SH-SY5Y (cell line): ENCODE measurements at regions not wholly inside any gene's neighbourhood (a gene's known extent, or its start where the extent isn't known, plus 50 kb on each side); places are given as distances from the start of the nearest gene placed in this dataset.

Experiments
- GATA2 ChIP-seq: IDR thresholded peaks from 2 replicates; pipeline ENCODE4 v1.6.1; 2011; ENCODE audit warnings: mild to moderate bottlenecking, low read depth, low read length
- GATA3 ChIP-seq: IDR thresholded peaks from 2 replicates; pipeline ENCODE4 v1.6.1; 2011; ENCODE audit warnings: low read depth, mild to moderate bottlenecking, low read length, moderate library complexity

- TF ChIP-seq GATA2 (no peak), GATA3 (no peak)
Measured at GRCh38 chr2:41294331-41294730, 753.5 kb upstream of the PKDCC start.

GRCh38 chr2:41313082-41313481 is 734.7 kb upstream of the PKDCC start:
- no peak for TF ChIP-seq GATA3
- no peak for TF ChIP-seq GATA2

GRCh38 chr2:41314511-41315070 is 733.2 kb upstream of the PKDCC start:
- TF ChIP-seq GATA3 (no peak), GATA2 (no peak)

GRCh38 chr2:41319437-41319836 is 728.4 kb upstream of the PKDCC start:
- no peak for TF ChIP-seq GATA2
- no peak for TF ChIP-seq GATA3

- TF ChIP-seq GATA3 (no peak), GATA2 (no peak)
Measured at GRCh38 chr2:41320491-41320890, 727.3 kb upstream of the PKDCC start.

- TF ChIP-seq GATA2 (no peak), GATA3 (no peak)
Measured at GRCh38 chr2:41321351-41321750, 726.5 kb upstream of the PKDCC start.

- TF ChIP-seq GATA2 (no peak), GATA3 (no peak)
Measured at GRCh38 chr2:41326851-41327250, 721.0 kb upstream of the PKDCC start.

- TF ChIP-seq GATA2 = no peak
- no peak for TF ChIP-seq GATA3
Measured at GRCh38 chr2:41329040-41329439, 718.8 kb upstream of the PKDCC start.

- no peak for TF ChIP-seq GATA2
- no peak for TF ChIP-seq GATA3
Measured at GRCh38 chr2:41334159-41334558, 713.7 kb upstream of the PKDCC start.

GRCh38 chr2:41337956-41338355 is 709.9 kb upstream of the PKDCC start:
- TF ChIP-seq GATA2 = no peak
- no peak for TF ChIP-seq GATA3

- TF ChIP-seq GATA3 (no peak), GATA2 (no peak)
Measured at GRCh38 chr2:41344529-41344928, 703.3 kb upstream of the PKDCC start.

GRCh38 chr2:41353060-41353459 is 694.8 kb upstream of the PKDCC start:
- TF ChIP-seq GATA2 (no peak), GATA3 (no peak)

- TF ChIP-seq GATA3 = no peak
- TF ChIP-seq GATA2 = no peak
Measured at GRCh38 chr2:41355794-41356193, 692.0 kb upstream of the PKDCC start.

GRCh38 chr2:41364842-41365241 is 683.0 kb upstream of the PKDCC start:
- TF ChIP-seq GATA3 = no peak
- TF ChIP-seq GATA2 = no peak

- TF ChIP-seq GATA2 = no peak
Measured at GRCh38 chr2:41375901-41376300, 671.9 kb upstream of the PKDCC start.

GRCh38 chr2:41377837-41378236 is 670.0 kb upstream of the PKDCC start:
- TF ChIP-seq GATA3 (no peak), GATA2 (no peak)
